ENCODE measurements at regions not wholly inside any gene's neighbourhood (a gene's known extent, or its start where the extent isn't known, plus 50 kb on each side); places are given as distances from the start of the nearest gene placed in this dataset.

DNA sequence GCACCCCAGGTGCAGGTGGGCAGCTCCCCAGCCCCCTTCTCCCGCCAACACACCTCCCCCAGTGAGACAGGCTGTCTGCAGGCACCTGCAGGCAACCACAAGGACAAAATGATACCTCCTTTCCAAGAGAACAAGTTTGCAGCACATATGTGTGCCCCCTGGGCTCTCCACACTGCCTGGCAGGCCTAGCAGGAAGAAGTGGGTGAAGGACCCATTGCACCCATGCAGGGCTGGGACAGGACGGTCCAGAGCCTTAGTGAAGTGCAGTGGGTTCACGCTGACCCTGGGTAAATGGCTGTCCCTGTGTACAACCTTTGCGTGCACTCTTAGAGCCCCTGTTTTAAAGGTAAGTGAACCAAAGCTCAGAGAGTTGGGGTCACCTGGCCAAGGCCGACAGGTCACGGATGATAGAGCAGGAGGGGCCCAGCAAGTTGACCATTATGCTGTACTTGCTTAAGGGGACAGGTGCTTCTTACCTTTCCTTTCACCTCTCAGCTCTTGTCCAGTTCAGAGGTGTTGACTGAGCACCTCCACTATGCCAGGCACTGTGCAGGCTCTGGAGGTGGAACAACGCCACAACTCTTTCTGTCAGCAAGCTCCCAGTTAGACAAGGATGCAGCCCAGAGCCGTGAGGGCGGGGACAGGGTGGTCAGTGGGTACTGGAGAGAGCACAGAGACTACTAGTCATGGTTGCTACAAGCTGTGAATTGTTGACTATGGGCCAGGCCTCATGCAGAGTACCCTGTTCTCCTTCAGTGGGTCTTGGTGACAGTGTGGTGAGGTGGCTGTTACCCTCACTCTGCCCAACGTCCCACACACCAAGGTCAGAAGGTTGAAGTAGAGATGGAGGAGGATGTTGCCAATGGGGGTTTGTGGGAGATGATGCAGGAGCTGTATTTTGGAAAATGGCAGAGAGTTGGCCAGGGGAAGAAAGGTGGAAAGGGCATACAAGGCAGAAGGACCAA is 125.9 kb downstream of the PAPOLA start (continued):
- no peak for TF ChIP-seq NFIX (CRISPR knock-in tag; IDR thresholded peaks at IDR 0.05; ENCODE audit: low read depth)
- TF ChIP-seq SMAD3 (CRISPR knock-in tag; conservative IDR thresholded peaks at IDR 0.05), result no peak
- TF ChIP-seq FOXP1 (CRISPR knock-in tag; IDR thresholded peaks at IDR 0.05), result no peak
- TF ChIP-seq ELF2 (CRISPR knock-in tag; IDR thresholded peaks at IDR 0.05), result no peak
- TF ChIP-seq JUN (IDR thresholded peaks at IDR 0.05; ENCODE audit: borderline replicate concordance, low read depth, low read length), result no peak
- TF ChIP-seq JUN (CRISPR knock-in tag; IDR thresholded peaks at IDR 0.05; ENCODE audit: borderline replicate concordance), result no peak
- no peak for TF ChIP-seq RBM17 (IDR thresholded peaks at IDR 0.05; ENCODE audit: borderline replicate concordance, low read depth, low read length)
- no peak for TF ChIP-seq MTA3 (IDR thresholded peaks at IDR 0.05; ENCODE audit: borderline replicate concordance)
- TF ChIP-seq KLF6 (CRISPR knock-in tag; IDR thresholded peaks at IDR 0.05; ENCODE audit: borderline replicate concordance), result no peak
- TF ChIP-seq ZNF175 (CRISPR knock-in tag; IDR thresholded peaks at IDR 0.05; ENCODE audit: low read depth), result no peak
- TF ChIP-seq ETS2 (tag; IDR thresholded peaks at IDR 0.05; ENCODE audit: borderline replicate concordance, poor library complexity, severe bottlenecking), result no peak

DNA sequence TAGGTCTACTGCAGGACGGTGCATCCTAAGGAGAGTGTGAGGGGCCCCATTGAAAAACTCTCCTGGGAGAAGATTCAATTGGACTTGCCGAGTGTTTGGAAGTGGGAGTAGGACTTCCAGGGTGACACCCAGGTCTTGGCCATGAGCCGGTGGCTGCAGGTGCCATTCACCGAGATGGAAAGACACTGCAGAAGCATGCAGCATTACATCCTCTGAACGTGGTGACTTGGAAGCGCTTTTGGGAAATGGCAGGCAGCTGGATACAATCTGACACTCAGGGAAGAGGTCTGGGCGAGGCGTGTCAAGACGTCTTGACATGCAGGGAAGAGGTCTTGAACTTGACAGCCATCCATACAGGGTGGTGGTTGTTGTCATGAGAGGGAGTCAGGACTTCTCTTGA is 126.9 kb downstream of the PAPOLA start:
- BruUV-seq (replicated peaks), result no TSS peak
- H3K9me1 ChIP-seq (ENCODE audit: control insufficient read depth, insufficient read depth, low read length), result no peaks in the 10 kb centered on the region
- no peaks in the 10 kb centered on the region for H3K36me3 ChIP-seq (ENCODE audit: control insufficient read depth, insufficient read depth, low read length)
- no peak for DNase-seq (ENCODE audit: extremely low read depth in 1 of 4, low spot score in 3 of 4)
- H3K9me3 ChIP-seq (replicated peaks; ENCODE audit: control insufficient read depth, insufficient read depth, low read depth, low read length), result no peaks in the 10 kb centered on the region
- H3K79me2 ChIP-seq (ENCODE audit: control insufficient read depth, insufficient read depth, low read length), result no peaks in the 10 kb centered on the region
- ATAC-seq, result no peak
- WGBS (ENCODE audit: insufficient coverage, low coverage, missing lambda C conversion rate), result 1% methylated on average over 9 of the region's 9 CpGs
- no peaks in the 10 kb centered on the region for H4K20me1 ChIP-seq (replicated peaks; ENCODE audit: control insufficient read depth, insufficient read depth, low read length)
- H3K4me3 ChIP-seq, result no peak overlapping the region
- TF ChIP-seq ZC3H4 (CRISPR knock-in tag; IDR thresholded peaks at IDR 0.05; ENCODE audit: borderline replicate concordance), result no peak
- no peak for TF ChIP-seq POLR2B (IDR thresholded peaks at IDR 0.05; ENCODE audit: low read depth, partially characterized antibody)
- TF ChIP-seq NR2C2 (CRISPR knock-in tag; IDR thresholded peaks at IDR 0.05), result no peak
- TF ChIP-seq NR2C2 (tag; IDR thresholded peaks at IDR 0.05), result no peak
- TF ChIP-seq ZNF197 (CRISPR knock-in tag; IDR thresholded peaks at IDR 0.05; ENCODE audit: low read depth), result no peak
- TF ChIP-seq CEBPB (tag; IDR thresholded peaks at IDR 0.05), result no peak
- no peak for TF ChIP-seq U2AF1 (optimal IDR thresholded peaks at IDR 0.05; ENCODE audit: low read depth, low read length)
- no peak for TF ChIP-seq DIDO1 (tag; IDR thresholded peaks at IDR 0.05; ENCODE audit: low read depth)
- no peak for FAIRE-seq
- peaks cover 7 to 9% of the 10 kb centered on the region in 2 experiments; a peak in 3 of 5 replicates for H3K4me1 ChIP-seq (replicated peaks in 1 of 2; ENCODE audit: control insufficient read depth in 2 of 2, insufficient read depth in 2 of 2, low read length in 2 of 2)
- H3K4me2 ChIP-seq (ENCODE audit: insufficient read depth, low read length), result no peak overlapping the region
- ChIA-PET POLR2A (no interaction called here), CTCF (ENCODE audit: low intra/inter-chr PET ratio) (no interaction called here)
- H3K27me3 ChIP-seq (ENCODE audit: control insufficient read depth in 2 of 2, insufficient read depth in 2 of 2, low read length in 2 of 2), result peaks cover 20 to 73% of the 10 kb centered on the region in 2 experiments
- in situ Hi-C loops (cut with MboI), result no loop called here
- H3K27ac ChIP-seq (ENCODE audit: extremely low read depth, low read depth, low read length), result no peak overlapping the region
- intact Hi-C loops (cut with micrococcal nuclease), result no loop called here
- H3K9ac ChIP-seq (ENCODE audit: insufficient read depth in 1 of 2, low read depth in 2 of 2, low read length in 2 of 2), result no peak overlapping the region
- H2AFZ ChIP-seq (ENCODE audit: low read depth, low read length), result no peak overlapping the region

All from K562 (cell line).